ENCODE measurements at regions not wholly inside any gene's neighbourhood (a gene's known extent, or its start where the extent isn't known, plus 50 kb on each side); places are given as distances from the start of the nearest gene placed in this dataset.
A peak's percentile ranks its signal among the peaks of the same experiment; 100 is the strongest.
"Not testable (repeated sequence)": the region's sequence is repeated elsewhere in the genome, so short reads cannot be mapped to it uniquely, and the experiment has no call there.

DNA sequence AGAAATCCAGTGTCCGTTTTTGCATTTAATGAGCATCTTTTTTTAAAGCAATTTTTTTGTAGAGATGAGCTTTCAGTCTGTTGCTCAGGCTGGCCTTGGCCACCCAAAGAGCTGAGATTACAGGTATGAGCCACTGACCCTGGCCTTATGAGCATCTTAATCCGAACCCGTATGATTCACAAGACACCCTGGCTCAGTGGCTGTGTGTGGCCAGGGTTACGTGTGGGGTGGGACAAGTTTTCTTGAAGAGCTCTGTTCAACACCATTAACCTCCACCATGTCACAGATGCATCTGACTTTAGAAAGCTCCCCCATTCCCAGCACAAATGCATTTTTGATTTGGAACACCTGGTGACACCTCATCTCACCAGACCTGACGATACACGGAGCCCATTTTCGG, 166.5 kb upstream of the PITRM1 start:
- Mint-ChIP-seq H3K9me3 (no peaks in the 10 kb centered on the region), H3K4me1 (peaks cover 6% of the 10 kb centered on the region), H3K4me3 (no peak overlapping the region), H3K27ac (no peak overlapping the region), H3K36me3 (no peaks in the 10 kb centered on the region)
- ATAC-seq (no peak), DNase-seq (ENCODE audit: low spot score in 2 of 2) (no peak)

DNA sequence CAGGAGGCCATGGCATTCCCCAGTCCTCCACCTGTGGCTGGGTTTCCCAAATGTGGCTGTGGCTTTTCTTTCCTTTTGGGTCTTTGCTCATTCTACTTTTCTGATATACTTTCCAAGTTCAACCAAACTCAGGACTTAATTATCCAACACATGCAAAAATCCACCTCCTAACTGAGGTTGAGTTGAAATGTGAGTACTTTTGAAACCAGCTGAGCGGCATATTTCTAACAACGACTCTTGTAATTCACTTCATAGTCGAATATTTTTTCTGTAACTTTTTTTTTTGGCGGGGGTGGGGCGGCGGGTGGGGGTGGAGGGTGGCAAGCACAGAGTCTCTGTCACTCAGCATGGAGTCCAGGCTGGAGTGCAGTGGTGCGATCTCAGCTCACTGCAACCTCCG, 165.2 kb upstream of the PITRM1 start:
- Mint-ChIP-seq H3K9me3 (no peaks in the 10 kb centered on the region), H3K36me3 (no peaks in the 10 kb centered on the region), H3K4me1 (peaks cover 13% of the 10 kb centered on the region)

DNA sequence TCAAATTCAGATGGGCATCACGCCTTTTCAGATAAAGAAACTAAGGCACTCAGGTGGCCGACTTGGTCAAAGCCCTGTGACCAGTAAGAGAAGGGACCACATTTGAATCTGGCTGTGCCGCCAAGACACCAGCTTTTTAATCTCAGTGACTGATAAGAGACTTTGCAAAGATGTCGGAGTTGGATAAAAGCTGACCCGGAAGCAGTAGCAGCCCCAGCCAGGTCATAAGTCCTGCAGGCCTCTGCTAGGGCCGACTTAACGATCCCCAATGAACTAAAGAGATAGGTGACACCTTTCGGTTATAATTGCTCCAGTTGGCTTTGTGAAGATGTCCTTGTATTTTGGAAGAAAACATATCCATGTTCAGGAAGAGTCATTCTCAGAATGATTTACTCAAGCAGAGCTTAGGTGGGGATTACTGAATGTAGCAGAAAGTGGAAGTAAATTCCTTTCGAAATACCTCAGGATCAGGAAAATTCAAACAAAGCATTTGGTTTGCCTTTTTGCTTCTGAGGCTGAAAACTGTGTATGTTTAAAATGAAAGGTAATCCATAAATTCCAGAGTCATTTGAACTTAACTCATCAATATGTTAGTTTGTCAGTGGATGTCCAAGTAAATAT, 164.2 kb upstream of the PITRM1 start:
- no peaks in the 10 kb centered on the region for H3K9me3 Mint-ChIP-seq
- DNase-seq (ENCODE audit: low spot score in 2 of 2), result no peak
- no peak for ATAC-seq
- peaks cover 13% of the 10 kb centered on the region for H3K4me1 Mint-ChIP-seq
- no peak overlapping the region for H3K4me3 Mint-ChIP-seq
- H3K27ac Mint-ChIP-seq, result no peak overlapping the region
- H3K36me3 Mint-ChIP-seq, result no peaks in the 10 kb centered on the region

More for the DNA sequence above, 165.2 kb upstream of the PITRM1 start:
- H3K27ac Mint-ChIP-seq, result no peak overlapping the region
- H3K4me3 Mint-ChIP-seq, result no peak overlapping the region
- DNase-seq (ENCODE audit: low spot score in 2 of 2) (no peak), ATAC-seq (no peak)

DNA sequence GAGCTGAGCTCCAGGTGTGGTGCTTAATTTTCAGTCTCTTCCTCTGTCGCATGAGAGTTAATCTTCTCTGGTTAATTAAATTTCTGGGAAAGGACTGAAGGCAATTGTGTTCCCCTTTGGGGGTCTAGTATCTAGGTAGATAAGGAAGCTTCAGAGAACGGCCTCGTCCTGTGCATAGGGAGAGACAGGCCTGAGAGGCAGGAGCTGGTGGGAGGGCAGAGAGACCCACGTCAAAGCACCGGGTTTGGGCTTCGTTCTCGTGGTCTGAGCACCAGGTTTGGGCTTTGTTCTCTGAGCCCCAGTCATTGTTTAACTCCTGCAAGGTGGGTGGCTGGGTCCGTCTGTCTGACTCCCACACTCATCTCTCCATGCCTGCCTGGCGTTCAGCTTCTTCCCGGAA, 160.8 kb upstream of the PITRM1 start:
- ATAC-seq (no peak), DNase-seq (ENCODE audit: low spot score in 2 of 2) (no peak)
- H3K4me1 Mint-ChIP-seq, result peaks cover 7% of the 10 kb centered on the region
- H3K4me3 Mint-ChIP-seq, result no peak overlapping the region
- H3K36me3 Mint-ChIP-seq, result no peaks in the 10 kb centered on the region
- no peak overlapping the region for H3K27ac Mint-ChIP-seq
- H3K9me3 Mint-ChIP-seq, result no peaks in the 10 kb centered on the region

DNA sequence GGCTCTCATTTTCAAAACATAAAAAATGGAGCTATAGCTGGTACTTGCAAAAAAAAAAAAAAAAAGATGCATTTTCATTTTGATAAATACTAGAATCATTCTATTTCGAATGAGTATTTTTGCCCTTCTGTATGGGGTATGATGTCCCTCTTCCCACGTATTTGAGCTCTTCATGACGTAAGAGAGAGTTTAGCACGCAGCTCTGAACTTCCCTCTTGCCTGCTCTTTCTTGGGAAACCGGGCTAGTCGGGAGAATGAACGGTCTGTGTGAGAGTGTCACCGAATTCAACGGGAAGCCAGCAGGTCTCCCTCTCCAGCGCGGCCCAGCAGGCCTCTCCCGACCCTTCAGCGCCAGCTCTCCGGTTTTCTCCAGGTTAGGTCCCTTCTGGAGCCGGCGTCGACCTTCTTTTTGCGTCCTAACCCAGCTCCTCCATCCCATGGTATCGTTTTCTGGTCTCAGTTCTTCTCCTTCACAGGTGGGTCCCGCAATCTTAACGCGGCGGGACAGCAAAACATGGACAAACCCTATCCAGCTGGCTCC, 159.2 kb upstream of the PITRM1 start:
- Mint-ChIP-seq H3K4me1 (peaks cover 7% of the 10 kb centered on the region), H3K27ac (no peak overlapping the region)
- DNase-seq (ENCODE audit: low spot score in 2 of 2), result no peak

DNA sequence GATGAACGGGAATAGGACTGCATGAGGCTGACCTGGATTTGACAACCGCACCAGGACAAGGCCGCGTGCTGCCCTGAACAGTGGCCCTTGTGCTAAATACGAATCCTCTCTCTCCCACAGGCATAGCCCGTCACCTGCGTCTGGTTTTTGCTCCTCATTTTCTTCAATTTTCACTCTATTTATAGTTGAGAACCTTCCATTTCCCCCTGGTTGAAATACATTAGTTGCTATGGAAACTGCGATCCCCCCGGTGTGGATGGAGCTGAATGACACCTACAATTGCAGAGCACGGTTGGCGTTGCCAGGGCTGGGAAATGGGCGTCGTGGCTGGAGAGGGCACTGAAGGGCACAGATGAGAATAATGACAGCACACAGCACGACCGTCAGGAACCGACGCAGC, 158.6 kb upstream of the PITRM1 start:
- peaks cover 7% of the 10 kb centered on the region for H3K4me1 Mint-ChIP-seq
- H3K4me3 Mint-ChIP-seq, result no peak overlapping the region
- H3K9me3 Mint-ChIP-seq, result no peaks in the 10 kb centered on the region
- H3K27ac Mint-ChIP-seq, result no peak overlapping the region
- DNase-seq (ENCODE audit: low spot score in 2 of 2), result no peak
- no peak for ATAC-seq
- H3K36me3 Mint-ChIP-seq, result no peaks in the 10 kb centered on the region

More for the DNA sequence above, 159.2 kb upstream of the PITRM1 start:
- Mint-ChIP-seq H3K9me3 (no peaks in the 10 kb centered on the region), H3K36me3 (no peaks in the 10 kb centered on the region), H3K4me3 (no peak overlapping the region)
- ATAC-seq, result no peak

DNA sequence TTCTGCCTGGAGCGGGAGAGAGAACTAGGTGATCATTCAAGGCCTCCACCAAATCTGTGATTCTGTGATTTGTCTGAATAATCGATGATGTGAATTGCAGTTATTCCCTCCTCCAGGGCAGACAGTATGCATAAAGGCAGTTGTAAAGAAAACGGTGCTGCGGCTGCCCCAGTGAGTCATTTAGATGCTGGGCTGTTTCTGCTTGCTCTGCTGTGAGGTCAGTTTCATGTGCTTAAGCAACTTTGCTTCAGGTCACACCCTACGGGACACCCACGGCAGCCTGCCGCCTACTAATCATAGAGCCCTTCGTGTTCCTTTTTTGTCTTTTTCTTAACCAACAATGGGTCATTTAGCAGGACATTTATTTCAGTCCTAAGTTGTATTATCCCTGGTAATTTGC, 158.1 kb upstream of the PITRM1 start:
- peaks cover 7% of the 10 kb centered on the region for H3K4me1 Mint-ChIP-seq
- ATAC-seq (peak; percentile 89), DNase-seq (ENCODE audit: low spot score in 2 of 2) (no peak)
- H3K9me3 Mint-ChIP-seq, result no peaks in the 10 kb centered on the region
- no peak overlapping the region for H3K4me3 Mint-ChIP-seq
- H3K36me3 Mint-ChIP-seq, result no peaks in the 10 kb centered on the region
- H3K27ac Mint-ChIP-seq, result no peak overlapping the region

DNA sequence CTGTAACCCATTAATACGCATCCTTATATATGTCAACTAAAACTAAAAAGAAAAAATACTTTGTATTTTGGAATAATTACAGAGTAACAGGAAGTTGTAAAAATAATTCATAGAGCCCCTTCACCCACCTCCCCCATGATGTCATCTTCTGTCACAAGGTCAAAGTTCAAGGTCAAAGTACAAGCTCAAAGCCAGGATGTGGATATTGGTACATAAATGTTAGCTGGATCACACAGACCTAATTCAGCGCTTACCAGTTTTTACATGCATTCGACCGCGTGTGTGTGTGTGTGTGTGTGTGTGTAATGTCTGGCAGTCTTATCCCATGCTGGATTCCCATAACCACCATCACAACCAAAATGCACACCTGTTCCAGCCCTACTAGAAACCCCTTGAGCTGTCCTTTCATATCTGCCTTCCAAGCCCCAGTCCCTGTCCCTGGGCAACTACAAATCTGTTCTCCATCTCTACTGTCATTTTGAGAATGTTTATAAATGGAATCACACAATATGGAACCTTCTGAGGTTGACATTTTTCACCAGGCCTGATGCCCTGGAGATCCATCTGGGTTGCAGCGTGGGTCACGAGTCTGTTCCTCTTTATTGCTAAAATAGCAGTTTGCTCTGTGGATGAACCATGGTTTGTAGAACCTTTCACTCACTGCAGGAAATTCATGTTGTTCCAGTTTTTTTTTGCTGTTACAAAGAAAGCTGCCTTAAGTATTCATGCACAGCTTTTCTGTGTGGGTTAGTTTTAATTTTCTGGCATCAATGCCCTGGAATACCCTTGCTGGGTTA, 153.6 kb upstream of the PITRM1 start:
- Mint-ChIP-seq H3K9me3 (no peaks in the 10 kb centered on the region), H3K36me3 (no peaks in the 10 kb centered on the region), H3K27ac (no peak overlapping the region), H3K4me1 (peaks cover 7% of the 10 kb centered on the region), H3K4me3 (no peak overlapping the region)
- DNase-seq (ENCODE audit: low spot score in 2 of 2), result no peak
- ATAC-seq, result no peak

DNA sequence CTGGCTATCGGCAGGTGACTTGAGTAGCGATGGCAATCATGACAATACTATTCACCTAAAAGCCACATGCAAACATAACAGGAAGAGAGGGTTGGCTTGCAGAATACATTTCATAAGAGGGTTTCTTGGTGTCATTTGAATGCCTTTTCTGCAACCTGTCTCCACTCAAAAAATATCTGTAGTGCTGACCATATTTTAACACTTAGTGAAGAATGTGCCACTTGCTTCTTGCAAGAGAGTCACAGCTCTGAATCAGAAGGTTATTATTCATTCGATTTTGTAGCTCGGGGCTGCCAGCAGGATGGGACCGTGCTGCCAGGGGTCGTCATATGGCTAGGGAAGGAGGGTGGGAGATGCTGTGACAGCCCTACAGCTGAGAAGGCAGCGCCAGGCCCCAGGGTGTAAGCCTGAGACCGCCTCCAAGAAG, 152.0 kb upstream of the PITRM1 start:
- Mint-ChIP-seq H3K9me3 (no peaks in the 10 kb centered on the region), H3K4me1 (peaks cover 7% of the 10 kb centered on the region), H3K4me3 (no peak overlapping the region), H3K36me3 (no peaks in the 10 kb centered on the region), H3K27ac (no peak overlapping the region)
- peak; percentile 44 for ATAC-seq
- no peak for DNase-seq (ENCODE audit: low spot score in 2 of 2)

DNA sequence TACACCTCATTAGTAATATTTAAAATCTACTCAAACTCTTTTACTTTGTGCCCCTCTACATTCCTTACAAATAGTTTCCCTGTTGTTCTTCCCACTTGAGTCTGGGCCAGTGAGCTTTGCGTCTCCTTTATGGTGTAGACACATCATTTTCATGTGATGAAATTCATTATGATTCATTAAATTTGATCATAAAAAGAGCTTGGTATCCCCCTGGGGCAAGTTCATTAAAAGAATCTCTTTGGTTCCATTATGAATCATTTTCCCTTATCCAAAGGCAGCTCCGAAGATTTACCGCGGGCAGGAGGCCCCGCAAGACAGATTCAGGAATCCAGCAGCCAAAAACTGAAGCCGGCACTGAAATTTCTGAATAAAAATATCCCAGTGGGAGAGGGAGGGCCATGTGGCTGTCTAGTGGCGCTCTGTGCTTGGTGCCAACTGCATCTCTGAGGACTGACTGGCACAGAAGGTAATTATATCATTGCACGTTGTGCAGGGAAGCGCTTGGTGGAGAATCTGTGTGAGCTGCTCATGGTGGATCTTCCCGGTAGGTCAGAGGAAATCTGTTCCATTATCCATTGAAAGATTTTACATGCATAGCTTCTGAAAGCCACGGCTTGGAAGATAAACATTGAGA, 151.4 kb upstream of the PITRM1 start:
- no peak for ATAC-seq
- DNase-seq (ENCODE audit: low spot score in 2 of 2), result no peak
- Mint-ChIP-seq H3K4me3 (no peak overlapping the region), H3K4me1 (peaks cover 10% of the 10 kb centered on the region), H3K27ac (no peak overlapping the region), H3K36me3 (no peaks in the 10 kb centered on the region), H3K9me3 (no peaks in the 10 kb centered on the region)

DNA sequence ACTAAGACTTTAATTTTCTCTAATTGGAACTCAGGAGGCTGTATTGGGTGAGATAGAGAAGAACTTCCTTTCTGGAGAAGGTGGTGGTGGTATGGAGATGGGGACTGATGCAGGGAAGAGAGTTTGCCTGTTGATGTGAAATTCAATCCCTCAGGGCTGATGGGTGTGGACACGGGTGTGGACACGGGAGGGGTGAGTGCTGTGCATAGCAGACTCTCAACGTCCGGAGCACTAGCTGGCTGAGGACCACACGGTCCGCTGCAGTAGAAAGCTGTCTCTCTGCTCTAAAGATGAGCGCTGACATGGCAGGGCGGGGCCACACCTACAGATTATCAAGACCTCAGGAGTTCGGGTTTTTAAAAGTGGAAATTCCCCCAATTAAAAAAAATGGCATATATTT, 148.5 kb upstream of the PITRM1 start:
- Mint-ChIP-seq H3K9me3 (no peaks in the 10 kb centered on the region), H3K36me3 (no peaks in the 10 kb centered on the region), H3K4me1 (peaks cover 13% of the 10 kb centered on the region), H3K4me3 (no peak overlapping the region), H3K27ac (no peak overlapping the region)
- DNase-seq (ENCODE audit: low spot score in 2 of 2) (no peak), ATAC-seq (no peak)

DNA sequence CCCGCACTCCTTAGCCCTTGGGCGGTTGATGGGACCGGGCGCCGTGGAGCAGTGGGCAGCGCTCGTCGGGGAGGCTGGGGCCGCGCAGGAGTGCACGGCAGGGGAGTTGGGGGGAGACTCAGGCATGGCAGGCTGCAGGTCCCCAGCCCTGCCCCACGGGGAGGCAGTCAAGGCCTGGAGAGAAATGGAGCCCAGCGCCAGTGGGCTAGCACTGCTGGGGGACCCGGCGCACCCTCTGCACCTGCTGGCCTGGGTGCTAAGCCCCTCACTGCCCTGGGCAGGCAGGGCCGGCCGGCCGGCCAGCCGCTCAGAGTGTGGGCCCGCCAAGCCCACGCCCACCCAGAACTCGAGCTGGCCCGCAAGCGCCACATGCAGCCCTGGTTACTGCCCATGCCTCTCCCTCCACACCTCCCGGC, 147.2 kb upstream of the PITRM1 start:
- H3K9me3 Mint-ChIP-seq, result no peaks in the 10 kb centered on the region
- ATAC-seq (no peak), DNase-seq (ENCODE audit: low spot score in 2 of 2) (no peak)
- peaks cover 11% of the 10 kb centered on the region for H3K4me1 Mint-ChIP-seq
- no peak overlapping the region for H3K4me3 Mint-ChIP-seq
- H3K36me3 Mint-ChIP-seq, result no peaks in the 10 kb centered on the region
- no peak overlapping the region for H3K27ac Mint-ChIP-seq

DNA sequence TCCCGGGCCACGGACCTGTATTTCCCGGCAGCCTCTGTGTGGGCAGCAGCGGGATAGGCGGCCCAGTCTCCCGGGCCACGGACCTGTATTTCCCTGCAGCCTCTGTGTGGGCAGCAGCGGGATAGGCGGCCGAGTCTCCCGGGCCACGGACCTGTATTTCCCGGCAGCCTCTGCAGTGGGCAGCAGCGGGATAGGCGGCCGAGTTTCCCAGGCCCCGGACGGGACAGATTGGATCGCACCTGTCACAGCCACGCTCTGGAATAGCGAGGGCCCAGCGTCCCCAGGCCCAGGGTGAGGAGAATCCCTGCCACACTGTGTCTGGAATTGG, 145.9 kb upstream of the PITRM1 start:
- DNase-seq (ENCODE audit: low spot score in 2 of 2); H3K9me3 Mint-ChIP-seq; ATAC-seq; H3K4me3 Mint-ChIP-seq; H3K36me3 Mint-ChIP-seq; H3K27ac Mint-ChIP-seq: not testable (repeated sequence)
- H3K4me1 Mint-ChIP-seq, result peaks cover 19% of the 10 kb centered on the region

DNA sequence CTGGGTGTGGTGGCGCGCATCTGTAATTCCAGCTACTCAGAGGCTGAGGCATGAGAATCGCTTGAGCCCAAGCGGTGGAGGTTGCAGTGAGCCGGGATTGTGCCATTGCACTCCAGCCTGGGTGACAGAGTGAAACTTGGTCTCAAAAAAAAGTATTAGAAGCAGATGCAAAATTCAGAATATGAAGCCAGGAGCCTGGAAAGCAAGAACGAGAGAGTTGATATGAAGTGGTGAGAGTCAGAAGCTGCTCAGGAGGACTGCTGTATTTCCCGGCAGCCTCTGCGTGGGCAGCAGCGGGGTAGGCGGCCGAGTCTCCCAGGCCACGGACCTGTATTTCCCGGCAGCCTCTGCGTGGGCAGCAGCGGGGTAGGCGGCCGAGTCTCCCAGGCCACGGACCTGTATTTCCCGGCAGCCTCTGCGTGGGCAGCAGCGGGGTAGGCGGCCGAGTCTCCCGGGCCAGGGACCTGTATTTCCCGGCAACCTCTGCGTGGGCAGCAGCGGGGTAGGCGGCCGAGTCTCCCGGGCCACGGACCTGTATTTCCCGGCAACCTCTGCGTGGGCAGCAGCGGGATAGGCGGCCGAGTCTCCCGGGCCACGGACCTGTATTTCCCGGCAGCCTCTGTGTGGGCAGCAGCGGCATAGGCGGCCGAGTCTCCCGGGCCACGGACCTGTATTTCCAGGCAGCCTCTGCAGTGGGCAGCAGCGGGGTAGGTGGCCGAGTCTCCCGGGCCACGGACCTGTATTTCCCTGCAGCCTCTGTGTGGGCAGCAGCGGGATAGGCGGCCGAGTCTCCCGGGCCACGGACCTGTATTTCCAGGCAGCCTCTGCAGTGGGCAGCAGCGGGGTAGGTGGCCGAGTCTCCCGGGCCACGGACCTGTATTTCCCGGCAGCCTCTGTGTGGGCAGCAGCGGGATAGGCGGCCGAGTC, 145.2 kb upstream of the PITRM1 start:
- H3K36me3 Mint-ChIP-seq; H3K27ac Mint-ChIP-seq; H3K4me3 Mint-ChIP-seq; H3K9me3 Mint-ChIP-seq; ATAC-seq; DNase-seq (ENCODE audit: low spot score in 2 of 2): not testable (repeated sequence)
- peaks cover 19% of the 10 kb centered on the region for H3K4me1 Mint-ChIP-seq
